ENCODE measurements at regions not wholly inside any gene's neighbourhood (a gene's known extent, or its start where the extent isn't known, plus 50 kb on each side); places are given as distances from the start of the nearest gene placed in this dataset.

GRCh38 chr2:70388813-70389212, 86.9 kb upstream of the FAM136A start:
- H3K4me3 ChIP-seq: no peak overlapping the region
- no peak for TF ChIP-seq POLR2A (IDR thresholded peaks at IDR 0.05)
- TF ChIP-seq, protein P1, sequence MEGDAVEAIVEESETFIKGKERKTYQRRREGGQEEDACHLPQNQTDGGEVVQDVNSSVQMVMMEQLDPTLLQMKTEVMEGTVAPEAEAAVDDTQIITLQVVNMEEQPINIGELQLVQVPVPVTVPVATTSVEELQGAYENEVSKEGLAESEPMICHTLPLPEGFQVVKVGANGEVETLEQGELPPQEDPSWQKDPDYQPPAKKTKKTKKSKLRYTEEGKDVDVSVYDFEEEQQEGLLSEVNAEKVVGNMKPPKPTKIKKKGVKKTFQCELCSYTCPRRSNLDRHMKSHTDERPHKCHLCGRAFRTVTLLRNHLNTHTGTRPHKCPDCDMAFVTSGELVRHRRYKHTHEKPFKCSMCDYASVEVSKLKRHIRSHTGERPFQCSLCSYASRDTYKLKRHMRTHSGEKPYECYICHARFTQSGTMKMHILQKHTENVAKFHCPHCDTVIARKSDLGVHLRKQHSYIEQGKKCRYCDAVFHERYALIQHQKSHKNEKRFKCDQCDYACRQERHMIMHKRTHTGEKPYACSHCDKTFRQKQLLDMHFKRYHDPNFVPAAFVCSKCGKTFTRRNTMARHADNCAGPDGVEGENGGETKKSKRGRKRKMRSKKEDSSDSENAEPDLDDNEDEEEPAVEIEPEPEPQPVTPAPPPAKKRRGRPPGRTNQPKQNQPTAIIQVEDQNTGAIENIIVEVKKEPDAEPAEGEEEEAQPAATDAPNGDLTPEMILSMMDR (IDR thresholded peaks at IDR 0.05): no peak
- H3K9me3 ChIP-seq: no peaks in the 10 kb centered on the region
- no peak for DNase-seq
- intact Hi-C loops (cut with DNase I; ENCODE audit: low total_unique reads): no loop called here
- 94 to 98% methylated on average over 5 of the region's 5 CpGs for WGBS, 2 donors
- no peaks in the 10 kb centered on the region for H3K27me3 ChIP-seq
- no peak overlapping the region for H3K27ac ChIP-seq
- H3K36me3 ChIP-seq (ENCODE audit: low read depth, missing control alignments): no peaks in the 10 kb centered on the region
- H3K4me1 ChIP-seq: no peaks in the 10 kb centered on the region

DNA sequence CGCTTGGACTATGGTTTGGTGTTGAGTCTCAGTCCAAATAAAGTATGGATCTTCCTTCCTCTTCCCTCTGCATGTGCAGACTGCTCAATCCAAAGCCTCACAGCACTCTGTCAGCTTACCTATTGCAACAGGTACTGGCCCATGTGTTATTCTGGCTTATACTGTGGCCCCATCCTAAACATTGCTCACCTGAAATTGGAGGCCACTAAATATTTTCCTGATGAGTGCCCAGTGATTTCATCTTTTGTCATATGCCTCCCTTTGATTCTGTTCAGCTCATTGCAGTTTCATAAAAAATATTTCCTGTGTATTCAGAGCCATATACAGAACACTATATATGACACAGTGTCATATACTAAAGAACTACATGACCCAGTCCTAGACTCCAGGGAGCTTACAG, 86.3 kb upstream of the FAM136A start:
- DNase-seq: no peak
- WGBS, 2 donors: 81 to 86% methylated on average over 1 of the region's 1 CpG
- Histone ChIP-seq H3K4me1 (no peaks in the 10 kb centered on the region), H3K4me3 (no peak overlapping the region), H3K36me3 (ENCODE audit: low read depth, missing control alignments) (no peaks in the 10 kb centered on the region), H3K27ac (no peak overlapping the region), H3K27me3 (no peaks in the 10 kb centered on the region), H3K9me3 (no peaks in the 10 kb centered on the region)
- TF ChIP-seq, protein P1 (IDR thresholded peaks at IDR 0.05): no peak
- no peak for TF ChIP-seq POLR2A (IDR thresholded peaks at IDR 0.05)
- intact Hi-C loops (cut with DNase I; ENCODE audit: low total_unique reads): no loop called here

DNA sequence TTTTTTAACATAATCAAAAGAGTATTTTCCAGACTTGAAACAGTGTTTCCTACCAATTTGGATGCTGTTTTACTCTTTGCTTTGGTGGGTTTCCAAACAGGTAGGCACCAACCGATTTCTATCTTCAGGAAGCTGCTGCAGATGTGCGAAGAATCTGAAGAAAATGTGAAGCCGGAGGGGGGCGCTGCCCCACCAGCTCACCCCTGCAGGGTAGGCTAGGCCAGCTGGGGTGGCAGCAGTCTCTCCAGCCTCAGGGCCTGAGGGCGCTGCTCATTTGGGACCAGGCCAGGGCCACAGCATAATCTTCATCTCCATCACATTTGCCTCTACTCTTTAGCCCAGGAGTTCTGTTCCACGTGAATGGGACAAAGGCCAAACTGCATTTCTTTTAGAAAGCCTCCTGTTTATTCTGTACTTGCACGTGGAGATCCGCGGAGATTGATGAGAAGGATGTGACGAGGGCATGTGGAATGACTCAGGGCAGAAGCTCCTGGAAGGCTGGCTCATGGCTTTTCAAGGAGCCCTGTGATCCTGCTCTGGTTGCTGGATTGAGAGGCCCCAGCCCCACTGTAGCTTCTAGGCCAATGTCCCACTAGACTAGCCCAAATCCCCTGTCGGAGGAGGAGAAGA, 84.2 kb upstream of the FAM136A start:
- Histone ChIP-seq H3K4me1 (no peaks in the 10 kb centered on the region), H3K9me3 (no peaks in the 10 kb centered on the region), H3K4me3 (no peak overlapping the region), H3K36me3 (ENCODE audit: low read depth, missing control alignments) (no peaks in the 10 kb centered on the region), H3K27ac (no peak overlapping the region), H3K27me3 (no peaks in the 10 kb centered on the region)
- DNase-seq: no peak
- 76 to 77% methylated on average over 11 of the region's 11 CpGs for WGBS, 2 donors
- TF ChIP-seq, protein P1 (IDR thresholded peaks at IDR 0.05): no peak
- TF ChIP-seq POLR2A (IDR thresholded peaks at IDR 0.05): no peak
- intact Hi-C loops (cut with DNase I; ENCODE audit: low total_unique reads): no loop called here

DNA sequence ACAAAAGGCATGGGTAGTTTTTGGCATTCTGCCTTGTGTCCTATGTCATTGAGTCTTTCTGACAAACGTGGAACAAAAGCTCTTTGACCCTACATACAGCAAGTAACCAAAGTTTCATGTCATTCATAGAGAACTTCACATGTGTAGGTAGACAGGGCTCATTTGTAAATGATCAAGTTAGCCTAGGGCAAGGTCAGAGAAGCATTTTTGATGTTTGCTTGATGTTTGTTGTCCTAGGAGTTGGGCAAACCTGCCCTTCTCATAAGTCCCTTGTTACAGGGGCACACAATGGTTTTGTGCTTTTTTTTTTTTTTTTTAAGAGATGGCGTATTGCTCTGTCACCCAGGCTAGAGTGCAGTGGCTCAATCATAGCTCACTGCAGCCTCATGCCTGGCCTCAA, 83.3 kb upstream of the FAM136A start:
- no peak for TF ChIP-seq POLR2A (IDR thresholded peaks at IDR 0.05)
- TF ChIP-seq, protein P1 (IDR thresholded peaks at IDR 0.05): no peak
- DNase-seq: no peak
- Histone ChIP-seq H3K9me3 (no peaks in the 10 kb centered on the region), H3K27me3 (no peaks in the 10 kb centered on the region), H3K4me3 (no peak overlapping the region), H3K4me1 (no peaks in the 10 kb centered on the region), H3K36me3 (ENCODE audit: low read depth, missing control alignments) (no peaks in the 10 kb centered on the region), H3K27ac (no peak overlapping the region)
- intact Hi-C loops (cut with DNase I; ENCODE audit: low total_unique reads): no loop called here
- WGBS, 2 donors: 57 to 78% methylated on average over 2 of the region's 2 CpGs

GRCh38 chr2:70381821-70382220, 80.0 kb upstream of the FAM136A start:
- 58 to 63% methylated on average over 6 of the region's 6 CpGs for WGBS, 2 donors

More at GRCh38 chr2:70381821-70382220, 80.0 kb upstream of the FAM136A start:
- Histone ChIP-seq H3K4me3 (no peak overlapping the region), H3K9me3 (no peaks in the 10 kb centered on the region), H3K4me1 (no peaks in the 10 kb centered on the region), H3K27me3 (no peaks in the 10 kb centered on the region), H3K27ac (no peak overlapping the region), H3K36me3 (ENCODE audit: low read depth, missing control alignments) (no peaks in the 10 kb centered on the region)
- DNase-seq: no peak
- TF ChIP-seq POLR2A (IDR thresholded peaks at IDR 0.05): no peak
- TF ChIP-seq, protein P1 (IDR thresholded peaks at IDR 0.05): no peak
- intact Hi-C loops (cut with DNase I; ENCODE audit: low total_unique reads): no loop called here

Data from testis (tissue), 2 donors.